ENCODE measurements at regions not wholly inside any gene's neighbourhood (a gene's known extent, or its start where the extent isn't known, plus 50 kb on each side); places are given as distances from the start of the nearest gene placed in this dataset.

DNA sequence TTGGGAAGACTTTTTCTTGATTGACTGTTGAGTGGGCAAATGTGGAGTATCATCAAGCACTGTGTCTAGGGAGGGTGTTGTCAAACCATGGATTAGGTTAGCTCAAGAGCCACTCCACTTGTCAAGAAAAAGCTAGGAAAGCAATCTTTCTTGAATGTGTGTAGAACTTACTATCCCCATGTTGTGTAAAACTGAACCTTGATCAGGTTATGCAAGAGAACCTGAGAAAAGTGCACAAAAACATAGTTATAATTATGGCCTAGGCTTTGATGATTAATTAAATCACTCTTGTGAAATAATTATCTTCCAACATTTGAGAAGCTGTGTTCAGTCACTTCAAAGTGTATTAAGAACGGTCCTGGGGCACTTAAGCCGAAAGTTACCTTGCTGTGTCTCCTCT is 238.2 kb upstream of the OBI1 start:
- intact Hi-C loops (cut with micrococcal nuclease) = loop anchor here (10.0 kb wide), 1 partner anchor 358 kb away; no protein-coding TSS in a partner anchor
- no peak overlapping the region for H3K27ac Mint-ChIP-seq
- no peak overlapping the region for H3K9ac ChIP-seq (ENCODE audit: low read length)
- H3K36me3 ChIP-seq (replicated peaks in 1 of 2; ENCODE audit: control extremely low read depth in 1 of 2, control insufficient read depth in 1 of 2, extremely low read depth in 1 of 2, insufficient read depth in 2 of 2, low read length in 1 of 2) = no peaks in the 10 kb centered on the region
- H3K9me3 ChIP-seq (ENCODE audit: control extremely low read depth in 1 of 3, control insufficient read depth in 2 of 3, insufficient read depth in 1 of 3, low read length in 2 of 3) = no peaks in the 10 kb centered on the region
- no peak for TF ChIP-seq EZH2 (IDR thresholded peaks at IDR 0.05; ENCODE audit: borderline replicate concordance, insufficient read depth, low read depth, low read length, poor library complexity, severe bottlenecking)
- TF ChIP-seq, protein P1, sequence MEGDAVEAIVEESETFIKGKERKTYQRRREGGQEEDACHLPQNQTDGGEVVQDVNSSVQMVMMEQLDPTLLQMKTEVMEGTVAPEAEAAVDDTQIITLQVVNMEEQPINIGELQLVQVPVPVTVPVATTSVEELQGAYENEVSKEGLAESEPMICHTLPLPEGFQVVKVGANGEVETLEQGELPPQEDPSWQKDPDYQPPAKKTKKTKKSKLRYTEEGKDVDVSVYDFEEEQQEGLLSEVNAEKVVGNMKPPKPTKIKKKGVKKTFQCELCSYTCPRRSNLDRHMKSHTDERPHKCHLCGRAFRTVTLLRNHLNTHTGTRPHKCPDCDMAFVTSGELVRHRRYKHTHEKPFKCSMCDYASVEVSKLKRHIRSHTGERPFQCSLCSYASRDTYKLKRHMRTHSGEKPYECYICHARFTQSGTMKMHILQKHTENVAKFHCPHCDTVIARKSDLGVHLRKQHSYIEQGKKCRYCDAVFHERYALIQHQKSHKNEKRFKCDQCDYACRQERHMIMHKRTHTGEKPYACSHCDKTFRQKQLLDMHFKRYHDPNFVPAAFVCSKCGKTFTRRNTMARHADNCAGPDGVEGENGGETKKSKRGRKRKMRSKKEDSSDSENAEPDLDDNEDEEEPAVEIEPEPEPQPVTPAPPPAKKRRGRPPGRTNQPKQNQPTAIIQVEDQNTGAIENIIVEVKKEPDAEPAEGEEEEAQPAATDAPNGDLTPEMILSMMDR (IDR thresholded peaks at IDR 0.05) = no peak
- ATAC-seq (ENCODE audit: low read depth) (no peak), DNase-seq (no peak)
- no CpG with 5 or more reads among the region's 2 CpGs for WGBS (ENCODE audit: insufficient coverage)
- H4K20me1 ChIP-seq (ENCODE audit: control insufficient read depth, insufficient read depth, low read length, poor library complexity, severe bottlenecking) = no peaks in the 10 kb centered on the region
- H3K4me3 ChIP-seq (ENCODE audit: control extremely low read depth in 1 of 5, extremely low read depth in 1 of 5, insufficient read depth in 1 of 5, low read depth in 2 of 5, low read length in 4 of 5) = no peak overlapping the region
- no peak overlapping the region for H3K27ac ChIP-seq (ENCODE audit: low read length in 2 of 2)
- no peaks in the 10 kb centered on the region for H3K9me3 Mint-ChIP-seq (ENCODE audit: insufficient read depth)
- H3K79me2 ChIP-seq (ENCODE audit: control insufficient read depth, insufficient read depth, low read length) = no peaks in the 10 kb centered on the region
- no peaks in the 10 kb centered on the region for H3K4me1 Mint-ChIP-seq
- H3K27me3 Mint-ChIP-seq = peaks cover 20% of the 10 kb centered on the region
- CTCF ChIA-PET = no interaction called here
- no peak overlapping the region for H2AFZ ChIP-seq (ENCODE audit: insufficient read depth, low read depth, low read length, poor library complexity, severe bottlenecking)
- peaks cover 0 to 2% (median 0%) of the 10 kb centered on the region in 4 experiments for H3K27me3 ChIP-seq (replicated peaks in 1 of 4; ENCODE audit: control extremely low read depth in 1 of 4, control insufficient read depth in 3 of 4, insufficient read depth in 4 of 4, low read length in 3 of 4)
- H3K4me3 Mint-ChIP-seq = no peak overlapping the region
- no peak overlapping the region for H3K4me2 ChIP-seq (replicated peaks; ENCODE audit: low read depth, low read length, poor library complexity, severe bottlenecking)
- H3K4me1 ChIP-seq (ENCODE audit: control insufficient read depth in 2 of 2, insufficient read depth in 2 of 2, low read length in 2 of 2) = no peaks in the 10 kb centered on the region
- POLR2A ChIA-PET = no interaction called here

DNA sequence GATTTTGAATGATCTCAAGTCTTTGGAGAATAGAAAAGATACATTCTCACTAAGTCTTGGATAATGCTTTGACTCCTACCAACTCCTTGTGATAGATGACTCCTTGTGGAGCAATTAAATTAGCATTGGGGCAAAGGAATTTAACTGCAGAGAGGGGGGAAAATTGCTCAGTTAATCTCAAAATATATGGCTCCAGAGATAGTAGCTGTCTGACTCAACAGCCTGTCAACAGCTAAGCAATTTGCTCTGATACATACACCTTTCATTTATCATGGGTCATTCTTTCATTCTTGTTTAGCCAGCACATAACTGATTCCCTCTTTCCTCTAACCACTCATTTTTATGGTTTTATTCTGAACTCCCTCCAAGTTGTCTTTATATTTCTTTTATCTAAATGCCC is 225.6 kb upstream of the OBI1 start:
- CTCF ChIA-PET = no interaction called here

More for the DNA sequence above, 225.6 kb upstream of the OBI1 start:
- Mint-ChIP-seq H3K27ac (no peak overlapping the region), H3K9me3 (ENCODE audit: insufficient read depth) (no peaks in the 10 kb centered on the region), H3K4me3 (no peak overlapping the region), H3K27me3 (peaks cover 10% of the 10 kb centered on the region), H3K4me1 (no peaks in the 10 kb centered on the region)
- no peak overlapping the region for H2AFZ ChIP-seq (ENCODE audit: insufficient read depth, low read depth, low read length, poor library complexity, severe bottlenecking)
- H3K9me3 ChIP-seq (ENCODE audit: control extremely low read depth in 1 of 3, control insufficient read depth in 2 of 3, insufficient read depth in 1 of 3, low read length in 2 of 3) = no peaks in the 10 kb centered on the region
- POLR2A ChIA-PET = no interaction called here
- no peaks in the 10 kb centered on the region for H3K27me3 ChIP-seq (replicated peaks in 1 of 4; ENCODE audit: control extremely low read depth in 1 of 4, control insufficient read depth in 3 of 4, insufficient read depth in 4 of 4, low read length in 3 of 4)
- no peak for TF ChIP-seq EZH2 (IDR thresholded peaks at IDR 0.05; ENCODE audit: borderline replicate concordance, insufficient read depth, low read depth, low read length, poor library complexity, severe bottlenecking)
- TF ChIP-seq, protein P1 (IDR thresholded peaks at IDR 0.05) = no peak
- ATAC-seq (ENCODE audit: low read depth) = no peak
- no peak overlapping the region for H3K9ac ChIP-seq (ENCODE audit: low read length)
- intact Hi-C loops (cut with micrococcal nuclease) = no loop called here
- H3K4me2 ChIP-seq (replicated peaks; ENCODE audit: low read depth, low read length, poor library complexity, severe bottlenecking) = no peak overlapping the region
- no peaks in the 10 kb centered on the region for H4K20me1 ChIP-seq (ENCODE audit: control insufficient read depth, insufficient read depth, low read length, poor library complexity, severe bottlenecking)
- H3K4me1 ChIP-seq (ENCODE audit: control insufficient read depth in 2 of 2, insufficient read depth in 2 of 2, low read length in 2 of 2) = no peaks in the 10 kb centered on the region
- no peak overlapping the region for H3K27ac ChIP-seq (ENCODE audit: low read length in 2 of 2)
- H3K4me3 ChIP-seq (ENCODE audit: control extremely low read depth in 1 of 5, extremely low read depth in 1 of 5, insufficient read depth in 1 of 5, low read depth in 2 of 5, low read length in 4 of 5) = no peak overlapping the region
- H3K36me3 ChIP-seq (replicated peaks in 1 of 2; ENCODE audit: control extremely low read depth in 1 of 2, control insufficient read depth in 1 of 2, extremely low read depth in 1 of 2, insufficient read depth in 2 of 2, low read length in 1 of 2) = no peaks in the 10 kb centered on the region
- no peak for DNase-seq
- H3K79me2 ChIP-seq (ENCODE audit: control insufficient read depth, insufficient read depth, low read length) = no peaks in the 10 kb centered on the region
